TTC549 (cell line): ENCODE measurements at regions not wholly inside any gene's neighbourhood (a gene's known extent, or its start where the extent isn't known, plus 50 kb on each side); places are given as distances from the start of the nearest gene placed in this dataset.

Source experiments
- FAIRE-seq: peaks from 2 replicates; lab custom pipeline; 2012; peaks lifted over from hg19 to GRCh38; lab: Jason Lieb, UNC

- peak; percentile 28 for FAIRE-seq
Measured at GRCh38 chr11:11789735-11790369, 51.9 kb upstream of the USP47 start.

DNA sequence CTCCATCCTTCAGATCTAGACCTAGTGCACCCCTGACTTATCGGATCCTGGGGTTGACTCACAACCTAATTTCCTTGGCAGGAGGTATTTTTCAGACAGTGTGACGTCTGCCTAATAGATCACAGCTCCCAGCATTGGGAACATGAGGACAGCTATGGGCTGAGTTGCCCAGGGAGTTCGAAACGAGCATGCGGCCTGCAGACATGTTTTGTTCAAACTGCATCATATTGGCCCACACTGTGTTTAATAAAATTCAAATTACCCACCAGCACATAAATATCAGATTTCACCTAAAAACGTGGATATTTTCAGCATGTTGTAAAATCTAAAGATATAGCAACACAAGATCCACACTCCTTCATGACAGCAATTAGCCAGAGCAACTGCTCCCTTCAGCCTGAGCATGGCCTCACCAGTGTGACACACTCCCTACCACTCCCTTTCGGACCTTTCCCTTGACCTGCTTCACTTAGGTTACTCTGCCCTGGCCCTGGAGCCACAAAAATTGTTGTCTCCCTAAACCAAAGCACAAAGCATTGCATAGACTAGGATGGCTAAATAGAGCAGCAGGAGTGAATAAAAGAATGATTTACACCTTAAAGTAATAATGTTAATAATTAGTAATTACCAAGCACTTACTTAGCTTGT is 53.6 kb upstream of the USP47 start:
- FAIRE-seq = no peak

- peak; percentile 33 for FAIRE-seq
Measured at GRCh38 chr11:11787305-11788062, 54.3 kb upstream of the USP47 start.

DNA sequence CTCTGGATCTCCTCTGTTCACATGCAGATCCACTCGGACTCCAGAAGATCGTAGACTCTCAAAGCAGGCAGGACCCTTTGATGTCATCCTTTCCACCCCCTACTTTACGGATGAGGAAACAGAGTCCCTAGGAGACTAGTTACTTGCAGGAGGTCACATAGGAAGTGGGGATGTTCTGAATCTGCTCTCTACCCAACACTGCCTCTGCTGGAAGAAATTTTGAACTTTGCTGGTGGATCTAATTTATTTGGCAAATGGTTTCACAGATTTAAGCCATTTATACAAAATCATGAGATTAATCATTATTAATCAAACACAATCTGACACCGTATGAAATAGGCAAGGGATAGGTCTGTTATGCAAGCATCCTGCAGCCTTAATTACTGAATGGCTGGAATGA is 55.0 kb upstream of the USP47 start:
- no peak for FAIRE-seq

GRCh38 chr11:11786234-11786633 is 55.5 kb upstream of the USP47 start:
- no peak for FAIRE-seq

- FAIRE-seq = no peak
Measured at GRCh38 chr11:11782532-11783110, 59.2 kb upstream of the USP47 start.

- FAIRE-seq = no peak
Measured at GRCh38 chr11:11780858-11781257, 60.9 kb upstream of the USP47 start.

DNA sequence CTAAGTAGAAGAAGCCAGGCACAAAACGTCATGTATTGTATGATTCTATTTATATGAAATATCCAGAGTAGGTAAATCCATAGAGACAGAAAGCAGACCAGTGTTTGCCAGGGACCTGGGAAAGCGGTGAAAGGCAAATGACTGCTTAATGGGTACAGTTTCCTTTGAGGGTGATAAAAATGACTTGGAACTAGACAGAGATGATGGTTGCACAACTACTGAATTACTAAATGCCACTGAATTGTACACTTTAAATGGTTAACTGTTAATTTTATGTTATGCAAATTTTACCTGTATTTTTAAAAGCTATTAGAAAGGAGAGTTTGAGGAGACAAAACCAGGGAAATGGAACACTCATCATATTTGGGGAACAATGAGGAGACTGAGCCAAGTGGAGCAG is 61.8 kb upstream of the USP47 start:
- FAIRE-seq = no peak

- no peak for FAIRE-seq
Measured at GRCh38 chr11:11777897-11778296, 63.9 kb upstream of the USP47 start.

DNA sequence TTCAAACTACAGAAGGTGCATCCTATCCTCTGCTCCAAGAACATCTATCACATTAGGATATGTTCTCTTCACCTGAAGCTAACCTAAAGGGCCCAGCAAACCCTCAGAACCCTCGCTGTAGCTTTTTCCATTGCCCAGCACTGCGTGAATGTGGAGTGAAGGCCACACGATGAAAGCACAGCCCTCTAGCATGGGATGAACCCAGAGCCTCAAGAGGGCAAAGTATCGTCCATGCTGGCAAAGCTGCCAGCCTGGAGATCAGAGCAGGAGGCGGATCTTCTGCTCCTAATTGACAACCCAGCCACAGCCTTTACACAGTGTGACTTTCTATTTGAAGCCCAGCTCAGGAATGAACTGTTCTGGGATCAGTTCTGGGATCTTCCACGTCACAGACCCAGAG is 65.1 kb upstream of the USP47 start:
- FAIRE-seq = no peak

DNA sequence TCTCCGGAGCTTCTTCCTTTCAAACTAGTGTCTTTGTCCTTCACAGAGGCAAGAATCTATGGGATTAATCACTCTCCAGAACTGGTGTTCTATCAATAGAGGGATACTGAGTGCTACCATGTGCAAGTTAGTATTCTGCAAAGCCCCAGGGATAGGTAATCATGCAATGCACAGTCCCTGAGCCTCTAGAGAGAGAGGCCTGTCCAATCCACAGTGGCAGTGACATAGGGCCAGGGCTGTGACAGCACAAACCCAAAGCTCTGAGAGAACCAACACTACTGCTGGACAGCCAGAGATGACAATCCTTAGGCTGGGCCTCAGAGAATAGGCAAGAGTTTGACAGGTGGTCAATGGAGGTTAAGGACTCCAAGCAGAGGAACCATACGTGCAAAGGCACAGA is 66.8 kb upstream of the USP47 start:
- FAIRE-seq = no peak

DNA sequence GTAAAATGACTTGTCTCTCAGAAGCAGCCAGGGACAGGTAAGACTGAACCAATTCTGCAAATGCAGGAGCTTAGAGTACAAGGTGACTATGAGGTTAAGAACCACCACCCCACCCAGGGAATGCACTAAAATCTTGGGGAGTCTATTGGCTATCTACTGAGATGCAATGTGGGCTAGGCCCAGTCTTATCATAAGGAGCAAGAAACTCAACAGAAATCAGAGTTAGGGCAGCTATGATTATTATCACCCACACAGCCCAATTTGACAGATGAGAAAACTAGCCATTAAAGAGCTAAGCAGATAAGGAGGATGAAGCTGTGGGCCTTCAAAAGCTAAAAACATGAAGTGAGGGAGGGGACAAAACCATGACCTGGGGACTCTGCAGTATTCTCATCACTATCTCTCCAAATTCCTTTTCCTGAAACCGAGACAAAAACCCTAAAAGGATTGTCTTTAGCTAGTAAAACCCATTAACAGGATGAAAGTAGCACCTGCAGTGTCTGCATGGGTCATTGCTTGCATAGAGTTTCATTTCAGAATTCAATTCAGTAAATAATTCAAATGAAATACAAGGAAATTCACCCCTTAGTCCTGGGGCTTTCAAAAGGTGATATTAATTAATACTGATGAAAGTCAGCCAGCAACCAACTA is 68.8 kb upstream of the USP47 start:
- no peak for FAIRE-seq

DNA sequence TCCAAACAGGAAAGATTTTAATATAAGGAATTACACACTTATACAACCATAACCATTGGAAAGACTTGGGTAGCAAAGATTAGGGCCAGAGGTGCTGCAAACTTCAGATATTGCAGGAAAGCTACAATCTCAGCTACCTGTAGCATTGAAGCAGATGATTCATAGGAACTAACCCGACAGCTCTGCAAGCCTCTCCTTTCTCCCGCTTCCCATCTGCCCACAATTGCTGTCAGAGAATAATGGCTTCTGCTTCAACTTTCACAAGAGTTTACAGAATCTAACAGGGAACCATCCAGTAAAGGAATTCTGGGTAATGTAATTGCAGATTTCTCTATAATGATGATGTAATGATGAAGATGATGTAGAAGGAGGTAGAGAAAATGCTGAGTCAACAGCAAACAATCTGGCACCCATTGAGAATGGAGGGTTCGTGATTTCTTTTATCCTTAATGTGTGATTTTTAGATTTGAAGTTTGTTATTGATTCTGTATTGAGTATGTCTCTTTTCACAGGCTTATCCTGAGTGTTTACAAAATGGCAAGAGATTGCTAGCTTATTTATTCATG is 70.8 kb upstream of the USP47 start:
- no peak for FAIRE-seq

DNA sequence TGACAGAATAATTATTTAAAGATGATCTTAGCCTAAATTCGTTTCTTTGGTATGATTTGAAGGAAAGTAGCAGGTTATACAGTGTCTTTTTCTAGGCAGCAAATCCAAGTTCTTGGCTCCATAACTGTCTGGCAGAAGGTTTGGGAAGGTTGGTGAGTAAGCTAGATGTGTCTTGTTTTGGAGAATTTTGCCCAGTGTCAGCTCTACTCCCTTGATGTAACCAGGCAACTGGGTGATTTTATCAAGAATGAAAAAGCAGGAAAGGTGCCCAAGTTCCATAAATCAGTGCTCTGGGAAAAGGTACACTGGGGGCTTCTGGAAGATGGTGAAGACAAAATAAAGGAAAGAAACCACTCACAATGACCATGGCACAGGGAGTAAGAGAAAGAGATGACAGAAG is 71.5 kb upstream of the USP47 start:
- no peak for FAIRE-seq

DNA sequence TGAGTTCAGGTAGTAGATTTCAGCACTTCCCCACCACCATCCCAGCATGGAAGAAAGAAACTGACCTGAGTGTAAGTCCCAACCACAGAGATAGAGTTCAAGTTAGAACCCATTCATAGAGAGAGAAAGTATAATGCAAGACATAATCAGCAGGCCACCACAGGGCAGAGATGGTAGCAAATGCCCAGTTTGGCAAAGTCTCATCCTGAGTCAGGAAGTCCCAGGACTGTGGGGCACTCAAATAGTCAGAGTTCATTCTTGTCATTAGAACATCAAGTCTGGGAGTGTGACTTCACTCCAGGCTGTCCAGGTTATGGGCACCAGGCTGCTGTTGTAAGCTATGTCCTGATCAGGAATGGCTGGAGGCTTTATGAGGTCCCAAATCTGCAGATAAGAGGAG is 72.0 kb upstream of the USP47 start:
- FAIRE-seq = no peak

DNA sequence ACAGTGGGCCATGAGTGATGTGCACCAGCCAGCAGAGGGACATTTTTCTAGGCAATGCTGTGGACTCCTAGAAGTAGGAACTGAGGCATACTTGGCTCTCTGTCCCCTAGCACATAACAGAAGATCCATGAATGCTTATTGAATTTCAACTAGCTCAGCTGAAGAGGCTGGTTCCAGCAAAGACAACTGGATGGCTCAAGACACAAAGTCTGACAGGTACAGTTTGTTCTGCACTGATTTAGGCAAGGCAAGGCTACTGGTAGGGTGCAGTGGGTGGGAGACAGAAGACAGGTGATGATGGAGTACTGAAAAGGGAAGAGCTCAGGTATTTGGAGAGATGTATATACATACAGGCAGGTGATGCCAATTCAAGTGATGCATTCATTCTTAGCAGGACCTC is 72.4 kb upstream of the USP47 start:
- FAIRE-seq = no peak

GRCh38 chr11:11764423-11764803 is 77.4 kb upstream of the USP47 start:
- FAIRE-seq = no peak

DNA sequence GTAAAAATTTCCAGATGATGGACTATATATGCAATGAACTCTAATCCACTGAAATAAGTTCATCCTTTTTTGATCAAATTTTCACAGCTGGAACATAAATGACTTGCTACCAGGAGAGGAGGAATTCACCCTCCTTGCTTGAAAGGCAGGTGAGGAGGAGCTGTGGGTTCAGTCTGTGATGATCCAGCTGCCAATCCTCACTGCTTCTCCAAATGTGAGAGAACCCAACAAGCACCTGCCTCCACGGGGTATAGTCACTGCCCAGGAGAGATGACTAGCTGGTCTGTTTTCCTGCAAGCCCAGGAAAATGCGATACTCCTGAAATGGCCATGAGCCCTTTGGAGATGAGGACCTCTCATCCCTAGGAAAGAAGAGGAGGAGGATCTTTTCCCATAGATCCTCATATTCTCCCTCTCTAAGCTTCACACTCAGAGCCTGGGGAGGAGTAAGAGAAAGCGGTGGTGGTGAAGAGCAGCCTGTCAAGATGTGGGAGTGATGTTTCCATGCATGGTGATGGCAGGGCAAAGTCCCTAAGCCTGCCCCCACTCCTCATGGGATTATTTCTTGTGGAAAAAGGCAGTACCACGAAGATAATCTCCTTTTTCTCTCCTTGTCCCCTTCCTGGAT is 77.9 kb upstream of the USP47 start:
- FAIRE-seq = no peak

DNA sequence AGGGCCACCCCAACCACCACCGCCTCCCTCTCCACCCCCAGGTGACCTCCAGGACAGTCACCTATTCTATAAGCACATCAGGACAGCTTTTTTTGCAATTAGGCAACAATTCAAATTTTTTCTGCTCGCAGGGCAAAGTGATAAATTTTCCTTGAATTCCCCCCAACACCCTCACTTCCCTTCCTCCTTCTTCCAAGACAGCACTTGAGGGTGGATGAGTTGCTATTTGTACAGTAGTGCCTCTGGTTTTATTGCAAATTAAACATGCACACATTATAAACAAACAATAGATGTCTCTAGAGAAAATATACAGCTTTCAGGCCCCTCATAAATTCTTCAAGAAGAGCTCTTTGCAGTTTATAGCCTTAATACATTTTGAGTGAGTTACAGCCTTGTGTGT is 80.9 kb upstream of the USP47 start:
- no peak for FAIRE-seq

DNA sequence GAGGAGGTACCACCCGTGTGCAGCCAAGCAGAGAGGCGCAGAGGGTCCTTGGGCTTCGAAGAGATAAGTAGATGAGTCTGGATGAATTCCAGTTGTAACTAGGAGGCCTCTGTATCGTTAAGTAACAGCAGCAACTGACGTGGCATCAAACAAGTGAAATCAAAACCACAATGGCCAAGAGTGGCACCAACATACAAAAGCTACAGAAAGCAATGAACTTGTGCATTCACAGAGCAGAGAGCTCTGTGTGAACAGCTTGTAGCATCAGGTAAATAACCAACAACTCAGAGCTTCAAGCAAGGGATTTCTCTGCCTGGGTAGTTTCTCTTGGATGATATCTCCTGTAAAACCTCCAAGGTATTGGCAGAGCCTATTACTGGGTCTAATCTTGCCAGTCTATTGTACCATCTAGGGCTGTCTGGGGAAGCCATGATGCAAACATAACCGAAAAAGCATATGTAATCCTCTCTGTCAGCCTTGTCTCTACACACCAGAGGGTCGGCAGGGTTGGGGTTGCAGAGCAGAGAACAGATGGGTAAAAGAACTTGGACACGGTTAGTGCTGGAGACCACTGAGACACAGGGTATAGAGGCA is 83.1 kb upstream of the USP47 start:
- no peak for FAIRE-seq

DNA sequence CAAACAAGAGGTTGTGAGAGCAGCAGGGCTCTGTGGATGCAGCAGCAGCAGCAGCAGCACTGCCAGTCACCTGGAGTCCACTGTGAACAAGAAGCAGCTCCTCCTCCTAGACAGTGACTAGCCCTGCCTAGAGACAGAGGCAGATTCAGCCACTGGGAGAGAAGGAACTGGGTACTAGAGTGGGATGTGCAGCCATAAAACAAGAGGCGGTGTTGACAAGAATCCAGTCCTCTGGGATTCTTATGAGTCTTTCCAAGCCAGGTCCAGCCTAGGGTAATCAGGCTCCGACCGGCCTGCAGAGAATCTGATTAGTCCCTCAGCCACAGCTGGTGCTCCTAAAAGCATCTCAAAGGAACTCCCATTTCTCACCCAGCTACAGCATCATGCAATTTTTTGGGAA is 83.9 kb upstream of the USP47 start:
- no peak for FAIRE-seq

GRCh38 chr11:11756718-11757117 is 85.1 kb upstream of the USP47 start:
- no peak for FAIRE-seq
